22Rv1 (cell line): ENCODE measurements at regions not wholly inside any gene's neighbourhood (a gene's known extent, or its start where the extent isn't known, plus 50 kb on each side); places are given as distances from the start of the nearest gene placed in this dataset.
"Not testable (repeated sequence)": the region's sequence is repeated elsewhere in the genome, so short reads cannot be mapped to it uniquely, and the experiment has no call there.

ENCODE experiments used
- H3K27ac ChIP-seq: fragments of 450-650 bp; 2 replicates; pipeline ENCODE4 v1.5.1; 2017
- ZFX ChIP-seq: fragments of 450-650 bp; IDR thresholded peaks from 2 replicates; pipeline ENCODE4 v1.6.1; 2017; ENCODE audit warnings: antibody characterized with exemption, borderline replicate concordance
- TF ChIP-seq, protein P1 (sequence below): fragments of 450-650 bp; IDR thresholded peaks from 2 replicates; pipeline ENCODE4 v1.5.1; 2017; ENCODE audit warnings: mild to moderate bottlenecking

DNA sequence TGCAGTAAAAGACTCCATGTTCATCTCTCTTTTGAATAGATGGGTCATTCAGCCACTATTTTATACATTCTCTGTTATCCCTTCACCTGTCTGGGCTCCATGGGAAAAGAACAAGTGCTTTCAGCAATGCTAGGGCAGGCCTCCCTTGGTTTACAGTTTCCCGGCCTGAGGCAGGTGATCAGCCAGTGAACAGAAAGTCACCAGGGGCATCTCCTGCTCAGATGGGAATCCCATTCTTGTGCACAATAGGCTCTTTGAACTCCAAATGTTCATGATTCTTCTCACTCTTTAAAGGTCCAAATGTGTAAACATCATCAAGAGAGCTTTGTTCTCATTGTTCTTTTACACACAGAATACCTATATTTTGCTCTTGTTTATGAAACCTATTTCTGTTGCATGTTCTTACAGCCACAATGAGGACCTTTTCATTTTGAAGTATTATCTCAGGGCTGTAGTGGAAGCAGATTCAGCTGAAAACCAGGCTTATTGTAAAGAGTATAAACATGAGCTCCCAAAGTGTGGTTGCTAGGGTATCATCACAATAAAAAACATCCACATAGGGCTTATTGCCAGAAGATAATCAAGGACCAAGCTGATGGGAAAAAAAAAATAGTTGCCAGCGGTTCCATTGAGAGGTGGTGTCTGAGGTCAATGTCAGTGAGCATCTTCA lies 267.1 kb upstream of the SGK1 start:
- TF ChIP-seq ZFX = no peak
- TF ChIP-seq, protein P1, sequence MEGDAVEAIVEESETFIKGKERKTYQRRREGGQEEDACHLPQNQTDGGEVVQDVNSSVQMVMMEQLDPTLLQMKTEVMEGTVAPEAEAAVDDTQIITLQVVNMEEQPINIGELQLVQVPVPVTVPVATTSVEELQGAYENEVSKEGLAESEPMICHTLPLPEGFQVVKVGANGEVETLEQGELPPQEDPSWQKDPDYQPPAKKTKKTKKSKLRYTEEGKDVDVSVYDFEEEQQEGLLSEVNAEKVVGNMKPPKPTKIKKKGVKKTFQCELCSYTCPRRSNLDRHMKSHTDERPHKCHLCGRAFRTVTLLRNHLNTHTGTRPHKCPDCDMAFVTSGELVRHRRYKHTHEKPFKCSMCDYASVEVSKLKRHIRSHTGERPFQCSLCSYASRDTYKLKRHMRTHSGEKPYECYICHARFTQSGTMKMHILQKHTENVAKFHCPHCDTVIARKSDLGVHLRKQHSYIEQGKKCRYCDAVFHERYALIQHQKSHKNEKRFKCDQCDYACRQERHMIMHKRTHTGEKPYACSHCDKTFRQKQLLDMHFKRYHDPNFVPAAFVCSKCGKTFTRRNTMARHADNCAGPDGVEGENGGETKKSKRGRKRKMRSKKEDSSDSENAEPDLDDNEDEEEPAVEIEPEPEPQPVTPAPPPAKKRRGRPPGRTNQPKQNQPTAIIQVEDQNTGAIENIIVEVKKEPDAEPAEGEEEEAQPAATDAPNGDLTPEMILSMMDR = no peak
- no peak overlapping the region for H3K27ac ChIP-seq

DNA sequence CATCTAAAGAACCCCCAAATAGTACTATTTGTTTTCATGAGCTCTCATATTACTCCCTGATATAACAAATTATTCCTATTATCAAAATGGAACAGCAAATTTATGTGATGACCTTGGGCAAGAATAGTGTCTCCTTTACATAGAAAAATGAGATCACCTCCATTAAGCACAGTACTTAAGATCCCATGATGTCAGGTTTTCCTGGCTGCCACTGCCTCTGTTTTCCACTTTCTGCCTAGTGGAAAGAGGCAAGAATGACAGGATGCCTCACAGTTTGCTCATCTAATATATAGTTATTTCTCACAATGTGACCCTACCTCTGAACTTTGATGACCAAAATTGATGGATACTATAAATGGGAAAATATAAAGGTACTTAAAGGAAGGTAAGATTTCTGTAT lies 260.1 kb upstream of the SGK1 start:
- no peak overlapping the region for H3K27ac ChIP-seq
- TF ChIP-seq, protein P1 = no peak
- no peak for TF ChIP-seq ZFX

DNA sequence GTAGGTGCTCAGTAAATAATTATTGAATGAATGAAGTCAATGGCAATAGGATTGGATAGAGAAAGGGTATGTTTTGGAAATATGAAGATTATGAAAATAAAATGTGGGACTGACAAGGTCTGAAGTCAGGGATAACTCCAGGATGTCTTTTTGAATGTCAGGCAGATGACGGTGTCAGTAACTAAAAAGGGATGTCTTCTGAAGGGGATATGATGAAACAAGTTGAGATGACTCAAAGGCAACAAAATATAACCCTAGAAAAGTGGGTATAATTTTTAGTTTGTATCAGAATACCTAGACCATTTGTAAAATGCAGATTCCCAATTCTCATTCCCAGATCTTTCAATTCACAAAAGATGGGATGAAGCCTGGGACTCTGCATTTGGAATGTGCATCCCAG lies 257.3 kb upstream of the SGK1 start:
- no peak overlapping the region for H3K27ac ChIP-seq
- TF ChIP-seq, protein P1 = no peak
- TF ChIP-seq ZFX = no peak

DNA sequence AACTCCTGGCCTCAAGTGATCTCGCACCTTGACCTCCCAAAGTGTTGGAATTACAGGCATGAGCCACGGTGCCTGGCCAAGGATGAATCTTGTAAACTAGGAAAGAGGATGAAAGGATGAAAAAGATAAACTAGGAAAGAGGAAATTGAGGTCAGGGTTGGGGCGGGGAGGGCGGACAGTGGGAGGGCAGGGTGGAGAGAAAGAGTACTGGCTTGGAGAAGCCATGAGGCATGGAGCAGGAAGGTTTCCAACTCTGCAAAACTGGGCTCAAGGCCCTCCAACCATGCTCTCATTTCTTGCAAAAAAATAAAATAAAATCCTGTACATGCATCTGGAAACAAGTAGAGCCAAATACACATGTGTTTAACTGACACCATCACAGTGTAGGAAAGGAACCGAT lies 256.6 kb upstream of the SGK1 start:
- TF ChIP-seq, protein P1 = no peak
- TF ChIP-seq ZFX = no peak
- H3K27ac ChIP-seq = no peak overlapping the region

DNA sequence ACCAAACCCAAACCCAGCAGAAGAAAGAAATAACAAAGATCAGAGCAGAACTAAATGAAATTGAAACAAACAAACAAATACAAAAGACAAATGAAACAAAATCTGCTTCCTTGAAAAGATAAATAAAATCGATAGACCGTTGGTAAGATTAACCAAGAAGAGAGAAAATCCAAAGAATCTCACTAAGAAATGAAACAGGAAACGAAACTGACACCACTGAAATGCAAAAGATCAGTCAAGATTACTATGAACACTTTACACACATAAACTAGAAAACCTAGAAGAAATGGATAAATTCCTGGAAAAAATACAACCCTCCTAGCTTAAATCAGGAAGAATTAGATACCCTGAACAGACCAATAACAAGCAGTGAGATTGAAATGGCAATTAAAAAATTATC lies 252.1 kb upstream of the SGK1 start:
- H3K27ac ChIP-seq = not testable (repeated sequence)

DNA sequence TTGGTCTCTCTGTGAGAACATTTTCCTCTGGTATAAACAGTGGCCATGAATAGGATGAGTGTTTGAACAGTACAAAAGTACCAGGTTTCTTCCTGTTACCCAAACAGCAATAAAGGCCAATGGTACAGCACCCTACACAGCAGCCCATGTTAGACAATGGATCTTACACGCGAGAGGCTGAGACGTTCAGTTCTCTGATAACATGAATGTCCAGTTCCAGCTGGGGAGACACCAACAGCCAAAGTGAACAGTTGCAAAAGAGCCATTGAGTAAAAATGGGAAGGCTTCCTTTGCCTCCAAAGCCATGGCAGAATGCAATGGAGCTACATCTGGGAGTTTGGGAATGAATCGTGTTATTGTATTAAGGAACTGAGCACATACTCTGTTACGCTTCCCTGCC lies 246.8 kb upstream of the SGK1 start:
- TF ChIP-seq, protein P1 = no peak
- no peak for TF ChIP-seq ZFX

DNA sequence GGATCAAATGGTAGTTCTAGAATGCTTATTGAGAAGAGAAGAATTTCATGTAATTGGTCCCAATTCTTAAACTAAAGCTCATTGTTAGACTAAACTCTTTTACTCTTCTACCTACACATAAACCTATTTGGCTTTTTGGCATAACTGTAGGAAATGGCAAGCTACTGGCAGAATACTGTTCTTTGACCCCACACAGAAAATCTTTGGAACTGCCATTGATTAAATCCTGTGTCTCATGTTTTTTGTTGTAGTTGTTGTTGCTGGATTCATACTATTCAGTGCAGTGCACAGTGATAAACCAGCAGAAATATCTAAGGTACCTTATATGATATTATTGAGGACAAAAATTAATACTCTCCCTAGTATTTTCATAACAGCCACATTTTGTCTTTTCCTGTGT lies 242.1 kb upstream of the SGK1 start:
- TF ChIP-seq, protein P1 = no peak
- no peak for TF ChIP-seq ZFX
- H3K27ac ChIP-seq = no peak overlapping the region

More for the DNA sequence above, 246.8 kb upstream of the SGK1 start:
- H3K27ac ChIP-seq = no peak overlapping the region

DNA sequence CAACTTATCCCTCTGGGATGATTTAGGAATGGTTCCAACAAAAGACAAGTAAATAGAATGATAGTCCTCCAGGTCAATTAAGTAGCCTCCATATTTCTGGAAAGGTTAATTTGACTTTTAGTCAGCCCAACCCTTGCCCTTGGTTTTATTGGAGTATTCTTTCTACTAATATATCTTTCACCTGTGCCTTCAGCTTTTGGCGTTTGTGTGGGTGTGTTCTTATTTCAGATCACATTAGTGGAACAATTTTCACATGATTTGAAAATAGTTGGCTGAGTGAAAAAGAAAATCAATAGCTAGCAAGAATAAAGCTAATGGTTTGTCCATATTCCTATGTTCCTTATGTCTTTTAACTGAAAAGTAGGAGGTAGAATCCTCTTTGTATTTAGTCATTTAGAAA lies 239.6 kb upstream of the SGK1 start:
- TF ChIP-seq, protein P1 = no peak
- no peak for TF ChIP-seq ZFX
- H3K27ac ChIP-seq = no peak overlapping the region
